Breast epithelium (tissue), 4 donors: ENCODE measurements at regions not wholly inside any gene's neighbourhood (a gene's known extent, or its start where the extent isn't known, plus 50 kb on each side); places are given as distances from the start of the nearest gene placed in this dataset.

ENCODE experiments used
- DNase-seq, 2 donors: peaks; one replicate each; pipeline ENCODE4 v3.0.0-alpha.2; 2019; ENCODE audit warnings: low spot score in 2 of 2
- H3K27ac ChIP-seq, 2 donors: fragments of 200-600 bp; sonication (generic) in 1 of 2; one replicate each; pipeline ENCODE4 v1.5.1; 2016 to 2019; ENCODE audit warnings: mild to moderate bottlenecking in 1 of 2
- H3K27me3 ChIP-seq, 2 donors: fragments of 200-600 bp; sonication (generic) in 1 of 2; one replicate each; pipeline versions ENCODE4 v1.5.1 to v1.6.0; 2017 to 2019; ENCODE audit warnings: control low read depth in 1 of 2, mild to moderate bottlenecking in 1 of 2
- H3K36me3 ChIP-seq: fragments of 200-600 bp; one replicate; pipeline ENCODE4 v1.5.1; 2019
- H3K4me1 ChIP-seq, 2 donors: fragments of 200-600 bp; sonication (generic); one replicate each; pipeline ENCODE4 v1.5.1; 2016 to 2019; ENCODE audit warnings: control low read depth in 1 of 2
- H3K4me3 ChIP-seq, 3 donors: fragments of 200-600 bp; sonication (generic); 1 replicate in 2 of 3; 2 replicates in 1 of 3; pipeline ENCODE4 v1.5.1; 2016 to 2019; ENCODE audit warnings: mild to moderate bottlenecking in 3 of 3, moderate library complexity in 2 of 3
- H3K9me3 ChIP-seq, 2 donors: fragments of 200-600 bp; sonication (generic) in 1 of 2; one replicate each; pipeline ENCODE4 v1.5.1; 2016 to 2019; ENCODE audit warnings: control low read depth in 1 of 2
- POLR2A ChIP-seq: fragments of 450-650 bp; IDR thresholded peaks from one replicate; pipeline ENCODE4 v1.6.1; 2016; ENCODE audit warnings: antibody characterized with exemption, mild to moderate bottlenecking, moderate library complexity
- POLR2AphosphoS5 ChIP-seq, 3 donors: sonication (generic); formaldehyde crosslinking; IDR thresholded peaks; one replicate each; pipeline ENCODE4 v1.6.1; 2017; ENCODE audit warnings: antibody characterized with exemption in 3 of 3
- intact Hi-C: fragments of 100-400 bp; cut with DNase I; formaldehyde crosslinking; loops from one replicate; pipeline ENCODE4 v1.15.1; 2023; ENCODE audit warnings: low total_unique reads
- TF ChIP-seq, protein P1 (sequence below), 3 donors: fragments of 450-650 bp; IDR thresholded peaks; one replicate each; pipeline ENCODE4 v1.5.1; 2016 to 2017; ENCODE audit warnings: antibody characterized with exemption in 3 of 3, mild to moderate bottlenecking in 3 of 3, moderate library complexity in 3 of 3

DNA sequence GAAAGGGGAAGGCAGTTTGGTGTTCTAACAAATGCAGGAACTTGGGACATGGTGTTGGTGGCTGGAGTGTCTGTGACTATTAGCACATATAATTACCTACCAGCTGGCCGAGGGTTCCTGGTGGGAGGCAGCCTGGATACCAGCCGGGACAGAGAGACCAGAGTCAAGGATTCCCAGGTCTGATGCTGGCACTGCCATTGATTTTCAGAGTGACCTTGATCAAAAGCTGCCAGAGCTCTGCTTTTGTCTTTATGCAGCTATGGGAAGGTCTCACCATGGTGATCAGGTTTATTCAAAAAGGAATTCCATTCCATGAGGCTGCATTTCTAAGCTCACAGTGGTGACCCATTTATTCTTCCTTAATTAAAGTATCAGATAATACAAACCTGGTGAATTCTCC lies 101.0 kb upstream of the PWP1 start:
- Histone ChIP-seq H3K27ac (no peak overlapping the region), H3K27me3 (peaks cover 0 to 22% of the 10 kb centered on the region in 2 donors), H3K4me1 (no peaks in the 10 kb centered on the region), H3K9me3 (no peaks in the 10 kb centered on the region), H3K36me3 (no peaks in the 10 kb centered on the region), H3K4me3 (no peak overlapping the region)
- intact Hi-C loops: no loop called here
- no peak for DNase-seq
- TF ChIP-seq, protein P1, sequence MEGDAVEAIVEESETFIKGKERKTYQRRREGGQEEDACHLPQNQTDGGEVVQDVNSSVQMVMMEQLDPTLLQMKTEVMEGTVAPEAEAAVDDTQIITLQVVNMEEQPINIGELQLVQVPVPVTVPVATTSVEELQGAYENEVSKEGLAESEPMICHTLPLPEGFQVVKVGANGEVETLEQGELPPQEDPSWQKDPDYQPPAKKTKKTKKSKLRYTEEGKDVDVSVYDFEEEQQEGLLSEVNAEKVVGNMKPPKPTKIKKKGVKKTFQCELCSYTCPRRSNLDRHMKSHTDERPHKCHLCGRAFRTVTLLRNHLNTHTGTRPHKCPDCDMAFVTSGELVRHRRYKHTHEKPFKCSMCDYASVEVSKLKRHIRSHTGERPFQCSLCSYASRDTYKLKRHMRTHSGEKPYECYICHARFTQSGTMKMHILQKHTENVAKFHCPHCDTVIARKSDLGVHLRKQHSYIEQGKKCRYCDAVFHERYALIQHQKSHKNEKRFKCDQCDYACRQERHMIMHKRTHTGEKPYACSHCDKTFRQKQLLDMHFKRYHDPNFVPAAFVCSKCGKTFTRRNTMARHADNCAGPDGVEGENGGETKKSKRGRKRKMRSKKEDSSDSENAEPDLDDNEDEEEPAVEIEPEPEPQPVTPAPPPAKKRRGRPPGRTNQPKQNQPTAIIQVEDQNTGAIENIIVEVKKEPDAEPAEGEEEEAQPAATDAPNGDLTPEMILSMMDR (IDR thresholded peaks at IDR 0.05): no peak
- TF ChIP-seq POLR2A (no peak), POLR2AphosphoS5 (IDR thresholded peaks at IDR 0.05) (no peak)

DNA sequence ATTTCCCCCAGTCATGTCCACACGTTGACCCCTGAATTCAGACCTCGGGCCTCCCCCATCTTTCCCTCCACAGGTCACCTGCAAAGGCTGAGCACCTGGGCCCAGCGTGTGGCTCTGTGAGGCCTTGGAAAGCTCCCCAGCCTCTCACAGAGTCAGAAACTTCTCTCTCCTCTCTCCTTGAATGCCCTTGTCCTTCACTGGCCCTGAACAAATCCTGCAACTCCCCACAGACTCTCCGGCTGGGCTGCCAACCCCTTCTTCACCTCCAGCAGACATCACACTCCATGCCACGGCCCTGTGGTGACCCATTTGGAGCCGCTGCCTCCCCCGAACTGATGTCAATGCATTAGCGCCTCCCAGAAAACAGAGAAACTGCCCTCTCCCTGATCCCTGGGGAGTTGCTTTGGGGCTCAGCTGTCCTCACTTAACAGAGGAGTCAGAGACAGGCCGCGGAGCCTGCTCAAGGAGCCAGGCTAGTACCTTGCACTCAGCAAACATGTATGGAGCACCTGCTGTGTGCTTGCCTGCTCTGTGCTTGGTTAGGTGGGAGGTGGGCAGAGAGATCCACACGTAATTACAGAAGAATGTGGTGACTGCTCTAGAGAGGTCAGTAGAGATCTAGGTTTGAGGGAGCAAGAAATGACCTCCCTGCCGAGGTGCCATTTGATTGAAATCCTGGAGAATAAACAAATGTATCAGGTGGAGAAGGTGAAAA lies 99.2 kb upstream of the PWP1 start:
- Histone ChIP-seq H3K27ac (no peak overlapping the region), H3K4me1 (no peaks in the 10 kb centered on the region), H3K36me3 (no peaks in the 10 kb centered on the region), H3K9me3 (no peaks in the 10 kb centered on the region), H3K4me3 (no peak overlapping the region), H3K27me3 (peaks cover 0 to 11% of the 10 kb centered on the region in 2 donors)
- intact Hi-C loops: no loop called here
- no peak for DNase-seq
- TF ChIP-seq POLR2A (no peak), POLR2AphosphoS5 (IDR thresholded peaks at IDR 0.05) (no peak)
- TF ChIP-seq, protein P1 (IDR thresholded peaks at IDR 0.05): no peak

DNA sequence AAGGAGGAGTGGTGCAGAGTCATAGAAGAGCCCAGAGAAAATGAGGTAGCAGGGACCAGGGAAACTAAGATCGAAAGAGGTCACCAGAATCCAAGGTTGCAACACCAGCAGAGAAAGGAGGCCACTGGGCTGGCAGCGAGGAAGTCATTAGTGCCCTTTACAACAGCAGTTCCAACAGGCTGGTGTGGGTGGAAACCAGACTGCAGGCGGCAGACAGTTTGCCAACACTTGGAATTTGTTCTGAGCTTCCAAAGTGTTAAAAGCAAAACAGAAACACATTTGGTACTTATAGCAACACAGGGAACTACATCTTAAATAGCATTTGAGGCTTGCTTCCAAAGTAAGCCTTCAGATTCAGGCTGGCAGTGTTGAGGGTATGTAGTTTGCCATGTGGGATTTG lies 95.2 kb upstream of the PWP1 start:
- TF ChIP-seq, protein P1 (IDR thresholded peaks at IDR 0.05): no peak
- no peak for TF ChIP-seq POLR2A
- no peak for TF ChIP-seq POLR2AphosphoS5 (IDR thresholded peaks at IDR 0.05)
- no peak overlapping the region for H3K27ac ChIP-seq
- DNase-seq: no peak
- H3K4me3 ChIP-seq: no peak overlapping the region
- intact Hi-C loops: no loop called here
- no peaks in the 10 kb centered on the region for H3K36me3 ChIP-seq
- H3K27me3 ChIP-seq: no peaks in the 10 kb centered on the region
- H3K4me1 ChIP-seq: no peaks in the 10 kb centered on the region
- peaks cover 9 to 12% of the 10 kb centered on the region in 2 donors for H3K9me3 ChIP-seq

DNA sequence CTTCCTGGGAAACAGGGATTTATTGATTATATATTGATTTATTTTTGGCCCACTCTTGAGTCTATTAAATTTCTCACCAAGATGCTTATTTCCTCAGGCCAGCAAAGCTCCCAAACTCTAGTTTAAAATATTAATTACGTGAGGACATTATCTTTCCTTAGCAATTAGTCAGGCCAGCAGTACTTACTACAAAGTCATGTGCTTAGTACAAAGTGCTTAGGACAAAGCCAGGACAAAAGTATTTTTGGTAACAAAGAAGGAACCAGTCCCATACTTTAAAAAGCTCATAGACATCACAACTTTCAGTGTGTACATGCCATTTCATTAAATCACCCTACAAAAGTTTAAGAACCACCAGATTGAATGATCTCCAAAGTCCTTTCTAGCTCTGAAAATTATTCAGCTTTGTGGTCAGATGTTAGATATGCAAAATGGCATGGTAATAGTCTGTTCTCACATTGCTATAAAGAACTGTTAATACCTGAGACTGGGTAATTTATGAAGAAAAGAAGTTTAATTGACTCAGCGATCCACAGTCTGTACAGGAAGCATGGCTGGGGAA lies 94.7 kb upstream of the PWP1 start:
- Histone ChIP-seq H3K27me3 (no peaks in the 10 kb centered on the region), H3K27ac (no peak overlapping the region), H3K4me3 (no peak overlapping the region), H3K4me1 (no peaks in the 10 kb centered on the region), H3K9me3 (peaks cover 9 to 12% of the 10 kb centered on the region in 2 donors), H3K36me3 (no peaks in the 10 kb centered on the region)
- TF ChIP-seq POLR2A (no peak), POLR2AphosphoS5 (IDR thresholded peaks at IDR 0.05) (no peak)
- TF ChIP-seq, protein P1 (IDR thresholded peaks at IDR 0.05): no peak
- no peak for DNase-seq
- intact Hi-C loops: no loop called here

DNA sequence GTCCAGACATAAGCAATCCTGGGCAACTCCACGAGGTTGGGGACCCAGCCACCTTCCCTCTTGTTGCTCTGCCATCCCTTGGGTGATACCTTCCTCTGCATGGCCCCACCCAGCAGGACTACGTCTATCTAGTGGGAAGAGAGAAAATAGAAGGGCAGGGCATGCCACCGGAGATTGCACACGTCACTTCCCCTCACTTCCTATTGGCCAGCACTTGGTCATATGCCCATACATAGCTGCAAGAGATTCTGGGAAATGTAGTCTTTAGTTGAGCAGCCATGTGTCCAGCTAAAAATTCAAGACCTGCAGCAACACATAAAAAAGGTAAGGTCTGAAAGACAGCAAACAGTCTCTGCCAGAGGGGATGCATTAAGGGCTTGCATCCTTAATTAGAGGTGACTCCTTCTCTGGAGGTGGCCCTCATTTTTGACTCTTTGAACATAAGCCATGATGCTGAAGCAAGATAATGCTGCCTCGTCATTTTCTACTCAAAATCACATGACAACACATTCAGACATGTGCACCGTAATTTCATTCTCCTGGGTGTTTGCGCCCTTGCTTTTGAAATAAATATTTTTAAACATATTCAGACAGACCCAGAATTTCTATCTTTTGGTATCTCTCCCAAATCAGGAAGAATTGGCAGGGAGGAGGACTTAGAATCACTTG lies 91.8 kb upstream of the PWP1 start:
- Histone ChIP-seq H3K9me3 (peaks cover 9 to 12% of the 10 kb centered on the region in 2 donors), H3K36me3 (no peaks in the 10 kb centered on the region), H3K4me3 (no peak overlapping the region), H3K4me1 (no peaks in the 10 kb centered on the region), H3K27ac (no peak overlapping the region), H3K27me3 (no peaks in the 10 kb centered on the region)
- DNase-seq: no peak
- intact Hi-C loops: no loop called here
- TF ChIP-seq, protein P1 (IDR thresholded peaks at IDR 0.05): no peak
- TF ChIP-seq POLR2A (no peak), POLR2AphosphoS5 (IDR thresholded peaks at IDR 0.05) (no peak)
